22Rv1 (cell line): ENCODE measurements at regions not wholly inside any gene's neighbourhood (a gene's known extent, or its start where the extent isn't known, plus 50 kb on each side); places are given as distances from the start of the nearest gene placed in this dataset.

ENCODE experiments used
- ZFX ChIP-seq: fragments of 450-650 bp; IDR thresholded peaks from 2 replicates; pipeline ENCODE4 v1.6.1; 2017; ENCODE audit warnings: antibody characterized with exemption, borderline replicate concordance
- TF ChIP-seq, protein P1 (sequence below): fragments of 450-650 bp; IDR thresholded peaks from 2 replicates; pipeline ENCODE4 v1.5.1; 2017; ENCODE audit warnings: mild to moderate bottlenecking

DNA sequence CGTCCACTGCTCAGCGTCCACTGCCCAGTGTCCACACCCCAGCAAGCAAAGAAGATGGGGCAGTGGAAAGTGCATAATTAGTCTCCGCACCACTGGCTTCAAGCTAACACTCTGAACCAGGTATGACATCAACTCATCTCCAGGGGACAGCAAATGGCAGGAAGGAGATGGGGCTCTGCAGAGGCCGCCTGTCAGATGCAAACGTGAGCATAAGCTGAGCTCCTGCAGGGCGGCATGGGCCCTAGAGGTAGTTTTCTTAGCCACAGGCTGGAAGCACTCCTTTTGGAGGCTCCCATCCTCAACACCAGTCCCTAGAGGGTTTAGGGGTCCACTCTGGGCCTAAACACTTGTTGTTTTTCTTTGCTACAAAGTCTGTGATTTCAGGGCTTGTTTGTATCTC lies 335.8 kb upstream of the MKI67 start:
- no peak for TF ChIP-seq ZFX
- TF ChIP-seq, protein P1, sequence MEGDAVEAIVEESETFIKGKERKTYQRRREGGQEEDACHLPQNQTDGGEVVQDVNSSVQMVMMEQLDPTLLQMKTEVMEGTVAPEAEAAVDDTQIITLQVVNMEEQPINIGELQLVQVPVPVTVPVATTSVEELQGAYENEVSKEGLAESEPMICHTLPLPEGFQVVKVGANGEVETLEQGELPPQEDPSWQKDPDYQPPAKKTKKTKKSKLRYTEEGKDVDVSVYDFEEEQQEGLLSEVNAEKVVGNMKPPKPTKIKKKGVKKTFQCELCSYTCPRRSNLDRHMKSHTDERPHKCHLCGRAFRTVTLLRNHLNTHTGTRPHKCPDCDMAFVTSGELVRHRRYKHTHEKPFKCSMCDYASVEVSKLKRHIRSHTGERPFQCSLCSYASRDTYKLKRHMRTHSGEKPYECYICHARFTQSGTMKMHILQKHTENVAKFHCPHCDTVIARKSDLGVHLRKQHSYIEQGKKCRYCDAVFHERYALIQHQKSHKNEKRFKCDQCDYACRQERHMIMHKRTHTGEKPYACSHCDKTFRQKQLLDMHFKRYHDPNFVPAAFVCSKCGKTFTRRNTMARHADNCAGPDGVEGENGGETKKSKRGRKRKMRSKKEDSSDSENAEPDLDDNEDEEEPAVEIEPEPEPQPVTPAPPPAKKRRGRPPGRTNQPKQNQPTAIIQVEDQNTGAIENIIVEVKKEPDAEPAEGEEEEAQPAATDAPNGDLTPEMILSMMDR = no peak
